ENCODE measurements at regions not wholly inside any gene's neighbourhood (a gene's known extent, or its start where the extent isn't known, plus 50 kb on each side); places are given as distances from the start of the nearest gene placed in this dataset.

DNA sequence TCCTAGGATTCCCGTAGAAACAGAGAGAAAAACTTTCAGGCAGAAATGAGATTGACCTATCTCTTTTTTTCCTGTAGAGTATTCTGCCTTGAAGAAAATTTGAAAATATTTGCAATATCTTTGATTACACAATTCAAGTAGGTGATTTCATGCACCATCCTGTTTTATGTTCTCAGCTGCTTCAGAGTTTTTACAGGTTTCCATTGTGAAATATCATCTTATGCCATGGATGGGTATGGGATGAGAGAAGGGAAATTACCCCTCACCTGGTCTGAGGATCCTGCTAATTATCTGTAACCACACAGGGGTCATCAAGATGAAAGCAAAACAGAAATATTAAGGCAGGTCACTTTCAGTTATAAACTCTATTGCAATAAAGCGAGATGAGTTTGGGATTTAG, 264.8 kb downstream of the TXNL1 start:
- Histone ChIP-seq H3K36me3 (no peaks in the 10 kb centered on the region), H3K27me3 (no peaks in the 10 kb centered on the region), H3K27ac (no peak overlapping the region), H3K9me3 (no peaks in the 10 kb centered on the region), H3K4me1 (no peaks in the 10 kb centered on the region), H3K4me3 (no peak overlapping the region)
- no peak for ATAC-seq
- DNase-seq = no peak
- in situ Hi-C loops (cut with MboI; ENCODE audit: low sequenced_read_pairs in 4 of 4) = no loop called here
- intact Hi-C loops (cut with DNase I; ENCODE audit: low total_unique reads) = no loop called here
- TF ChIP-seq, protein P1, sequence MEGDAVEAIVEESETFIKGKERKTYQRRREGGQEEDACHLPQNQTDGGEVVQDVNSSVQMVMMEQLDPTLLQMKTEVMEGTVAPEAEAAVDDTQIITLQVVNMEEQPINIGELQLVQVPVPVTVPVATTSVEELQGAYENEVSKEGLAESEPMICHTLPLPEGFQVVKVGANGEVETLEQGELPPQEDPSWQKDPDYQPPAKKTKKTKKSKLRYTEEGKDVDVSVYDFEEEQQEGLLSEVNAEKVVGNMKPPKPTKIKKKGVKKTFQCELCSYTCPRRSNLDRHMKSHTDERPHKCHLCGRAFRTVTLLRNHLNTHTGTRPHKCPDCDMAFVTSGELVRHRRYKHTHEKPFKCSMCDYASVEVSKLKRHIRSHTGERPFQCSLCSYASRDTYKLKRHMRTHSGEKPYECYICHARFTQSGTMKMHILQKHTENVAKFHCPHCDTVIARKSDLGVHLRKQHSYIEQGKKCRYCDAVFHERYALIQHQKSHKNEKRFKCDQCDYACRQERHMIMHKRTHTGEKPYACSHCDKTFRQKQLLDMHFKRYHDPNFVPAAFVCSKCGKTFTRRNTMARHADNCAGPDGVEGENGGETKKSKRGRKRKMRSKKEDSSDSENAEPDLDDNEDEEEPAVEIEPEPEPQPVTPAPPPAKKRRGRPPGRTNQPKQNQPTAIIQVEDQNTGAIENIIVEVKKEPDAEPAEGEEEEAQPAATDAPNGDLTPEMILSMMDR (IDR thresholded peaks at IDR 0.05 in 4 of 5, conservative IDR thresholded peaks at IDR 0.05 in 1 of 5) = no peak
- TF ChIP-seq POLR2A (IDR thresholded peaks at IDR 0.05) = no peak

DNA sequence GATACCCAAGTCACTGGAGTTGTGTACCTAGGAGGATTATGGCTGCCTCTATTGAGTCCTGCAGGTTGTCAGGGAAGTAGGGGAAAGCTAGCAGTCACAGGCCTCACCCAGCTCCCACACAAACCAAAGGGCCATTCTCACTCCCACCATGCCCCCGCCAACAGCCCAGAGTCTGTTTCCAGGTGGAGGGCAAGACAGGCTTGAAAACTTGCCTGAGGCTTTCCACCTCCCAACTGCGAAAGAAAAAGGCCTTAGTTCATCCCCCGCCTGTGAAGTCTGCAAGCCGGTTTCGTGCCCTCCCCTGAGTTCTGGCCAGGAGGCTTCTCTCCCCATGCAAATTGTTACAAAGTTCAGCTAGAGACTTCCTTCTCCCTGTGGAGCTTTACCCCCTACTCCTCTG, 270.3 kb downstream of the TXNL1 start:
- no peaks in the 10 kb centered on the region for H3K27me3 ChIP-seq
- H3K36me3 ChIP-seq = no peaks in the 10 kb centered on the region
- in situ Hi-C loops (cut with MboI; ENCODE audit: low sequenced_read_pairs in 4 of 4) = no loop called here
- no peaks in the 10 kb centered on the region for H3K4me1 ChIP-seq
- H3K27ac ChIP-seq = no peak overlapping the region
- ATAC-seq (no peak), DNase-seq (no peak)
- H3K9me3 ChIP-seq = no peaks in the 10 kb centered on the region
- no peak overlapping the region for H3K4me3 ChIP-seq
- intact Hi-C loops (cut with DNase I; ENCODE audit: low total_unique reads) = no loop called here
- TF ChIP-seq, protein P1 (IDR thresholded peaks at IDR 0.05 in 4 of 5, conservative IDR thresholded peaks at IDR 0.05 in 1 of 5) = no peak
- no peak for TF ChIP-seq POLR2A (IDR thresholded peaks at IDR 0.05)

DNA sequence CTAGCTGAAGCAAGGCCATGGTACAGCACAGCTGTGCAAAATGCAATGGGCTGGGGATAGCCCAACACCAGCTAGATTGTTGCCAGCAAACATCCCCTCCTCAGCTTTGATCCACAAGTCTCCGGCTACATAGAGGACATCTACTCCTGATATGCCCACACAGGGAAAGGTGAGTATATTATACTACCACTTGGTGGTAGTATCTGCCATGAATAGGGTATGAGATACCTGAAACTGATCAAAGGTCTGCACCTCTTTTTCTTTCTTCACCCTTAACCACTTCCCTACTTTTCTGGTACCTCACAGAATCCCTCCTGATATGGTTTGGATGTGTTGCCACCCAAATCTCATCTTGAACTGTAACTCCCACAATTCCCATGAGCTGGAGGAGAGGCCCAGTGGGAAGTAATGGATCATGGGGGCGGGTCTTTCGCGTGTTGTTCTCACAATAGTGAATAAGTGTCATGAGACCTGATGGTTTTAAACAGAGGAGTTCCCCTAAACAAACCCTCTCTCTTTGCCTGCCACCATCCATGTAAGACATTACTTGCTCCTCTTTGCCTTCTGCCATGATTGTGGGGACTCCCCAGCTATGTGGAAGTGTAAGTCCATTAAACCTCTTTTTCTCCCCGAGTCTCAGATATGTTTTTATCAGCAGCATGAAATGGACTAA, 279.6 kb downstream of the TXNL1 start:
- no peak overlapping the region for H3K27ac ChIP-seq
- no peaks in the 10 kb centered on the region for H3K4me1 ChIP-seq
- intact Hi-C loops (cut with DNase I; ENCODE audit: low total_unique reads) = no loop called here
- H3K9me3 ChIP-seq = peaks cover 0 to 9% (median 0%) of the 10 kb centered on the region in 3 donors
- DNase-seq = no peak
- in situ Hi-C loops (cut with MboI; ENCODE audit: low sequenced_read_pairs in 4 of 4) = loop anchor here in 1 of 4 donors (10.0 kb wide), 1 partner anchor 64 kb away; no protein-coding TSS in a partner anchor
- no peaks in the 10 kb centered on the region for H3K36me3 ChIP-seq
- H3K4me3 ChIP-seq = no peak overlapping the region
- TF ChIP-seq, protein P1 (IDR thresholded peaks at IDR 0.05 in 4 of 5, conservative IDR thresholded peaks at IDR 0.05 in 1 of 5) = no peak
- TF ChIP-seq POLR2A (IDR thresholded peaks at IDR 0.05) = no peak
- no peak for ATAC-seq
- no peaks in the 10 kb centered on the region for H3K27me3 ChIP-seq

DNA sequence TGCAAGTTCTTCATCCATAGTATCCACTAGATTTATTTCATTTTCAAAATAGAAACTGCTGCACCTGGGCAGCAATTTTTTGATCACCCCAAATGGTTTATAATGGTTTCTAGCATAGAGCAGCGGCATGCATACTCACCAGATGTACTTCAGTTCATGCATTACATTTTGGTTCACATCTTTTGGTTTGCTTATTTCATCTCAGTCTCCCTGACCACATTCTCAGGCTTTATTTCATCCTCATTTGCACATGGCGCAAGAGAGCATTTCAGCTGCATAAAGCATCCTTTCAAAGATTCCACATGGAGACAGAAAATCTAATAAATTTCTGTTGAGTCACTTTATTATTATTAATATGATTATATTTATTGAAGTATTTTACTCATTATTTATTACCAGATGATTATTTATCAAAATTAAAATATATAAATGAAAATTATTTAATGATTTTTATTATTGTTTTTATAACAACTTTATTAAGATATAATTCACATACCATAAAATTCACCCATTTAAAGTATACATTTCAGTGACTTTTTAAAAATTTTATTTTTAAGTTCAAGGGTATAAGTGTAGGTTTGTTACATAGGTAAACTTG, 284.6 kb downstream of the TXNL1 start:
- no peaks in the 10 kb centered on the region for H3K36me3 ChIP-seq
- DNase-seq (no peak), ATAC-seq (no peak)
- no peaks in the 10 kb centered on the region for H3K4me1 ChIP-seq
- in situ Hi-C loops (cut with MboI; ENCODE audit: low sequenced_read_pairs in 4 of 4) (loop anchor here in 1 of 4 donors (10.0 kb wide), 1 partner anchor 59 kb away; no protein-coding TSS in a partner anchor), intact Hi-C loops (cut with DNase I; ENCODE audit: low total_unique reads) (no loop called here)
- H3K4me3 ChIP-seq = no peak overlapping the region
- H3K27me3 ChIP-seq = no peaks in the 10 kb centered on the region
- H3K9me3 ChIP-seq = no peaks in the 10 kb centered on the region
- no peak for TF ChIP-seq POLR2A (IDR thresholded peaks at IDR 0.05)
- H3K27ac ChIP-seq = no peak overlapping the region

DNA sequence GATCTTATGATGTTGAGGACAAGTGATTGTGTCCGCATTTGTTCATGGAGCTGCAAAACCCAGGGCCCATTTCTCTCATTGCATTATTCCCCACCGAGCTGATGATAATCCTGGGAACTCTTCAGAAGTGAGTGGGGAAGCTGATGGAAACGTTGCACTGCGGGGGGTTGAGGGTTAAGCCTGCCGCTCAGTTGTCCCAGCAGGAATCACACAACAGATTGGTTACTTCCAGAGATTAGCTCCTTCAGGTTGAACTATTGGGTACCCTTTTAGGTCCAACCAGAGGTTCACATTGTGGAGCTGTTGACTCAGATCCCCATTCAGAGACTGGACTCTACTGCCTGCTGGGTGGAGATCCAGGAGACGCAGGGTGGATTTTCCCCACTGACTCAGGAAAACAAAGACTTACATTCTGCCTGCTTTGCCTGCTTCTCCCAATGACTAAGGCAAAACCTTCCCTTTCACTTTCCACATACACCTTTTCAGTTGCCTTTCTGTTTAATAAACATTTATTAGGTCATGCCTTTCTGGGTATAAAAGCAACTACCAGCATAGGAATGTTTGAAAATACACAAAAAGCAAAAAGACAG, 286.4 kb downstream of the TXNL1 start:
- H3K4me1 ChIP-seq = no peaks in the 10 kb centered on the region
- intact Hi-C loops (cut with DNase I; ENCODE audit: low total_unique reads) = no loop called here
- DNase-seq (no peak), ATAC-seq (no peak)
- H3K27me3 ChIP-seq = no peaks in the 10 kb centered on the region
- no peaks in the 10 kb centered on the region for H3K9me3 ChIP-seq
- in situ Hi-C loops (cut with MboI; ENCODE audit: low sequenced_read_pairs in 4 of 4) = loop anchor here in 1 of 4 donors (10.0 kb wide), 1 partner anchor 57 kb away; no protein-coding TSS in a partner anchor
- H3K27ac ChIP-seq = no peak overlapping the region
- H3K36me3 ChIP-seq = no peaks in the 10 kb centered on the region
- H3K4me3 ChIP-seq = no peak overlapping the region
- TF ChIP-seq, protein P1 (IDR thresholded peaks at IDR 0.05 in 4 of 5, conservative IDR thresholded peaks at IDR 0.05 in 1 of 5) = no peak
- no peak for TF ChIP-seq POLR2A (IDR thresholded peaks at IDR 0.05)

Data from gastrocnemius medialis (tissue), 4 donors.